ENCODE measurements at regions not wholly inside any gene's neighbourhood (a gene's known extent, or its start where the extent isn't known, plus 50 kb on each side); places are given as distances from the start of the nearest gene placed in this dataset.

GRCh38 chr17:13973960-13974651 lies 95.2 kb upstream of the COX10 start:
- TF ChIP-seq CTCF (IDR thresholded peaks at IDR 0.05), result no peak
- TF ChIP-seq POLR2A (IDR thresholded peaks at IDR 0.05; ENCODE audit: low read depth), result no peak
- TF ChIP-seq EP300 (IDR thresholded peaks at IDR 0.05), result no peak

All from esophagus muscularis mucosa (tissue), 4 donors.